BJ (cell line): ENCODE measurements at regions not wholly inside any gene's neighbourhood (a gene's known extent, or its start where the extent isn't known, plus 50 kb on each side); places are given as distances from the start of the nearest gene placed in this dataset.

Source experiments
- CTCF ChIA-PET: fragments of 350-600 bp; formaldehyde crosslinking; extraction: SDS; loops from one replicate; lab custom pipeline; 2021; ENCODE audit warnings: antibody characterized with exemption, inconsistent platforms; lab: Yijun Ruan, JAX
- POLR2A ChIA-PET: fragments of 300-600 bp; sonication (Branson Sonifier 250); formaldehyde crosslinking; extraction: SDS; loops from one replicate; lab custom pipeline; 2021; ENCODE audit warnings: antibody characterized with exemption; lab: Charles Lee
- DNase-seq: peaks from one replicate; pipeline ENCODE4 v3.0.0-alpha.2; 2011; ENCODE audit warnings: low read depth
- H3K27me3 ChIP-seq: 2 replicates; pipeline ENCODE4 v1.6.0; 2011; ENCODE audit warnings: low read length; ENCODE audit not compliant: control insufficient read depth, insufficient read depth
- H3K36me3 ChIP-seq: 2 replicates; pipeline ENCODE4 v1.5.1; 2011; ENCODE audit warnings: low read length; ENCODE audit not compliant: control insufficient read depth, insufficient read depth
- H3K4me3 ChIP-seq: 2 replicates; pipeline ENCODE4 v1.5.1; 2011; ENCODE audit warnings: low read depth, mild to moderate bottlenecking, control low read depth, low read length
- TF ChIP-seq, protein P1 (sequence below): IDR thresholded peaks from 2 replicates; pipeline ENCODE4 v1.5.1; 2011; ENCODE audit warnings: low read depth, mild to moderate bottlenecking, control low read depth, inconsistent platforms, low read length, moderate library complexity; ENCODE audit not compliant: insufficient read depth

DNA sequence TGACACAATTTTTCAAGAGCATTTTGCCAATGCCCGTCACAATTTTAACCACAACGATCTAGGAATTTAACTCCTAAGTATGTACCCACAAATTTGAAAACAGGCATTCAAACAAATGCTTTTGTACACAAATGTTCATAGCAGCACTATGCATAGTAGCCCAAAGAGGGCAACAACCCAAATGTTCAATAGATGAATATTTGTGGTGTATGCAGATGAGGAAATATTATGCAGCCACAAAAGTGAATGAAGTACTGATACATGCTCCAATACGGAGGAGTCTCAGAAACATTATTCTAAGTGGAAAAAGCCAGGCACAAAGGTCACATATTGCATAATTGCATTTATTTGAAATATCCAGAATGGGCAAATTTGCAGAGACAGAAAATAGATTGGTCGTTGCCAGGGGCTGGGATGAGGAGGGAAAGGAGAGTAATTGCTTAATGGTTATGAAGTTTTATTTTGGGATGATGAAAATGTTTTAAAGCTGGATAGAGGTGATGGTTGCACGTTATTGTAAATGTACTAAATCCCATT lies 117.2 kb downstream of the PXDC1 start:
- Histone ChIP-seq H3K4me3 (no peak overlapping the region), H3K27me3 (no peaks in the 10 kb centered on the region), H3K36me3 (no peaks in the 10 kb centered on the region)
- DNase-seq = no peak
- ChIA-PET CTCF (no interaction called here), POLR2A (no interaction called here)
- TF ChIP-seq, protein P1, sequence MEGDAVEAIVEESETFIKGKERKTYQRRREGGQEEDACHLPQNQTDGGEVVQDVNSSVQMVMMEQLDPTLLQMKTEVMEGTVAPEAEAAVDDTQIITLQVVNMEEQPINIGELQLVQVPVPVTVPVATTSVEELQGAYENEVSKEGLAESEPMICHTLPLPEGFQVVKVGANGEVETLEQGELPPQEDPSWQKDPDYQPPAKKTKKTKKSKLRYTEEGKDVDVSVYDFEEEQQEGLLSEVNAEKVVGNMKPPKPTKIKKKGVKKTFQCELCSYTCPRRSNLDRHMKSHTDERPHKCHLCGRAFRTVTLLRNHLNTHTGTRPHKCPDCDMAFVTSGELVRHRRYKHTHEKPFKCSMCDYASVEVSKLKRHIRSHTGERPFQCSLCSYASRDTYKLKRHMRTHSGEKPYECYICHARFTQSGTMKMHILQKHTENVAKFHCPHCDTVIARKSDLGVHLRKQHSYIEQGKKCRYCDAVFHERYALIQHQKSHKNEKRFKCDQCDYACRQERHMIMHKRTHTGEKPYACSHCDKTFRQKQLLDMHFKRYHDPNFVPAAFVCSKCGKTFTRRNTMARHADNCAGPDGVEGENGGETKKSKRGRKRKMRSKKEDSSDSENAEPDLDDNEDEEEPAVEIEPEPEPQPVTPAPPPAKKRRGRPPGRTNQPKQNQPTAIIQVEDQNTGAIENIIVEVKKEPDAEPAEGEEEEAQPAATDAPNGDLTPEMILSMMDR = no peak

DNA sequence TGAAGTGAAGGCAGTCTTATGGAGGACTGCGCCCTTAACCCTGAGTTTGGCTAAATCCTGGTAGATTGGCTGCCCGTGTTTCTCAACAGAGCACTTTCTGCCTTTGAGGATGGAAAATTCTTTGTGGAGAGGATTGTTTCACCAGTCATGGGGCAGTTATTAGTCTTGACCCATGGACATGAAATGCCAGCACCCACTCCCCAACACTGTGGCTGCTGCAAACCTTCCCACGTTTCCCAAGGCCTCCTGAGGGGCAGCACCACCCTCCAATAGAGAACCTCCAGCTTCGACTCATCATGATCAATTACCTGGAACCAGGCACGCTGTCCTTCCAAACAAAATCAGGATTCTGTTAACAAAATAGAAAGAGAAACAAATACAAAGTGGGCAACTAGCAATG lies 117.8 kb downstream of the PXDC1 start:
- ChIA-PET CTCF (interaction anchor here (0.8 kb wide), 1 partner anchor 9 kb away, joined by 4 read pairs; no protein-coding TSS in a partner anchor), POLR2A (no interaction called here)
- TF ChIP-seq, protein P1 = no peak
- DNase-seq = no peak
- Histone ChIP-seq H3K27me3 (peaks cover 4% of the 10 kb centered on the region), H3K4me3 (no peak overlapping the region), H3K36me3 (no peaks in the 10 kb centered on the region)

DNA sequence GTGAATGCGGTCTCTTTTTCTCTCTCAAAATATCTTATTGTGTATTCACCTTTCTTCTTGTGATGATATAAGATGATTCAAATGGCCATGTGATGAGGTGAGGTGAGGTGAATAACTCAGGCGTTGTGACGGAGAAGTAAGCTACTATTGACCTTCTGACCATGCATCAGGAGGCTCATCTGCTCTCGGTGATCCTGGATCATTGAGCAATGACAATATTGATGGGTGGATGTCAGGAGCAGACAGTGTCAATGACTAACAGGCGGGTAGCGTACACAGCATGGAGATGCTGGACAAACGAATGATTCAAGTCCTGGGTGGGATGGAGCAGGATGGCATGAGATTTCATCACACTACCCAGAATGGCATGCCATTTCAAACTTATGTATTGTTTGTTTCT lies 119.6 kb downstream of the PXDC1 start:
- CTCF ChIA-PET = no interaction called here
- TF ChIP-seq, protein P1 = no peak
- Histone ChIP-seq H3K36me3 (no peaks in the 10 kb centered on the region), H3K27me3 (peaks cover 12% of the 10 kb centered on the region), H3K4me3 (no peak overlapping the region)
- POLR2A ChIA-PET = no interaction called here
- no peak for DNase-seq

DNA sequence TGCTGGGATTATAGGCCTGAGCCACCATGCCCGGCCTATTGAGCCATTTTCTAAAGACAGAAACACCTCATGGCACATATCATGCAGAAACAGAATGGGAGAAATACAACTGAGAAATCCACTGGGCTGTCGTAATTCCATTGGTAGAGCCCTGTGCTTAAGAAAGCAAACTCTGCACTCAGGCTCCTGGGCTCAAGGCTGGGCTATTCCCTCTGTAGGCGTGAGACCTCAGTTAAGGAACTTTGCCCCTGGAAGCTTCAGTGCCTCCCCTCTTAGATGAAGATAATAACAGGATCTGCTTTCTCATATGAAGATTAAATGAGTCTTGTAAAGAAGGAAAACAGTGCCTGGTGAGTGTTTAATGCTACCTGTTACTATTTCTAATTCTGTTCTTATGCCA lies 120.3 kb downstream of the PXDC1 start:
- ChIA-PET CTCF (no interaction called here), POLR2A (no interaction called here)
- H3K36me3 ChIP-seq = no peaks in the 10 kb centered on the region
- TF ChIP-seq, protein P1 = no peak
- DNase-seq = no peak
- peaks cover 13% of the 10 kb centered on the region for H3K27me3 ChIP-seq
- no peak overlapping the region for H3K4me3 ChIP-seq

DNA sequence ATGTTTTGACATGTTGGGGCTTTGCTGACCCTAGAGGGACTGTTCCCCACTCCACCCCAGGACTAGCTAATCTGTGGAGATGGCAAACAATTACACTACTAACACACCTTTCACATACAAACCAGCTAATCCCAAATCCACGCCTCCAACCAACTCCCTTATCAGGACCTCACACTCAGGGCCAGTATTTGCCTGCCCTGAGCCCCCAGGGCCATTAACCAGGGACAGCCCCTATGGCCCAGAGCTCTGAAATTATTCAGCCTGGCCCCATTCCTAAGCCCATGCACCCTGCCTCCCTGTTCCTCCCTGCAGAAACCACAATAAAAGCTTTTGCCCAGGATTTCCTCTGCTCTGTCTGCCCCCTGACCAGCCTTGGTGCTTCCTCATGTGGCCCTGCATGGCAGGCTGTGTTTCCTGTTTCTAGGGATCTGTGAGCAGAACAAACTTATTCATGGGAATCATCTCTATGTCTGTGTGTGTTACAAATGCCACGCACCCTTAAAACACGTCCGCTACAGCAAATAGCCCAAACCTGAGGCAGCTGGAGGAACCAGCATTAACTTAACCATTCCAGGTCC lies 121.2 kb downstream of the PXDC1 start:
- no peak overlapping the region for H3K4me3 ChIP-seq
- no peak for DNase-seq
- peaks cover 15% of the 10 kb centered on the region for H3K27me3 ChIP-seq
- H3K36me3 ChIP-seq = no peaks in the 10 kb centered on the region
- TF ChIP-seq, protein P1 = no peak
- CTCF ChIA-PET = no interaction called here
- POLR2A ChIA-PET = no interaction called here
